HCT116 (cell line): ENCODE measurements at regions not wholly inside any gene's neighbourhood (a gene's known extent, or its start where the extent isn't known, plus 50 kb on each side); places are given as distances from the start of the nearest gene placed in this dataset.

Source experiments
- ATAC-seq: fragments of 200-7000 bp; cut with Tn5 transposase; 2 replicates; pipeline ENCODE4 v1.9.1; 2020; ENCODE audit warnings: mild to moderate bottlenecking, moderate library complexity
- BruUV-seq: library from RNA; stranded (reverse); fragments of 400-500 nt; replicated peaks from 2 replicates; lab custom pipeline; 2021; lab: Mats Ljungman, UMichigan
- CTCF ChIA-PET: fragments of 300-600 bp; sonication (Branson Sonifier 250); formaldehyde crosslinking; loops from one replicate; lab custom pipeline; 2021; ENCODE audit warnings: antibody characterized with exemption; lab: Charles Lee
- POLR2A ChIA-PET: fragments of 300-600, 350-600 bp; sonication (Branson Sonifier 250); formaldehyde crosslinking; loops from one replicate; lab custom pipeline; 2021; ENCODE audit warnings: antibody characterized with exemption; lab: Charles Lee
- RAD21 ChIA-PET, 2 experiments: fragments of 300-600 bp; sonication (Branson Sonifier 250); formaldehyde crosslinking; loops; one replicate each; lab custom pipeline; 2023; ENCODE audit warnings: low total read pairs in 2 of 2; ENCODE audit not compliant: uncharacterized antibody in 2 of 2, unreplicated experiment in 2 of 2, low non-redundant PET in 1 of 2; lab: Charles Lee
- DNase-seq: peaks from one replicate; pipeline ENCODE4 v3.0.0-alpha.2; 2010; ENCODE audit warnings: low read depth, low spot score
- H2AFZ ChIP-seq: fragments of 200-600 bp; shearing (Covaris generic), sonication (generic); 2 replicates; pipeline ENCODE4 v1.6.1; 2017; ENCODE audit warnings: low read depth, mixed run types, mixed read lengths, antibody characterized with exemption, low read length; ENCODE audit not compliant: poor library complexity, severe bottlenecking
- H3K27ac ChIP-seq: 2 replicates; pipeline ENCODE4 v1.5.1; 2012; ENCODE audit warnings: low read depth, low read length
- H3K27me3 ChIP-seq: fragments of 200-600 bp; sonication (generic); 2 replicates; pipeline ENCODE4 v1.6.1; 2016; ENCODE audit warnings: mixed run types, low read length, mixed read lengths; ENCODE audit not compliant: insufficient read depth
- H3K36me3 ChIP-seq, 2 experiments: fragments of 200-500 bp in 1 of 2; fragments of 200-600 bp in 1 of 2; sonication (Bioruptor generic) in 1 of 2; sonication (generic) in 1 of 2; 2 replicates each; pipeline versions ENCODE4 v1.5.1 to v1.6.1; 2014 to 2016; ENCODE audit warnings: low read length in 2 of 2, inconsistent platforms in 1 of 2, mixed read lengths in 1 of 2, mixed run types in 1 of 2; ENCODE audit not compliant: insufficient read depth in 2 of 2, control insufficient read depth in 1 of 2
- H3K4me1 ChIP-seq, 2 experiments: fragments of 200-600 bp in 1 of 2; sonication (generic) in 1 of 2; 2 replicates each; pipeline versions ENCODE4 v1.5.1 to v1.6.1; 2012 to 2017; ENCODE audit warnings: low read length in 2 of 2, inconsistent platforms in 1 of 2, mild to moderate bottlenecking in 1 of 2, mixed read lengths in 1 of 2, mixed run types in 1 of 2, moderate library complexity in 1 of 2; ENCODE audit not compliant: insufficient read depth in 2 of 2, control insufficient read depth in 1 of 2
- H3K4me2 ChIP-seq: fragments of 200-600 bp; sonication (generic); 2 replicates; pipeline ENCODE4 v1.6.1; 2017; ENCODE audit warnings: mixed run types, low read length, mixed read lengths
- H3K4me3 ChIP-seq, 2 experiments: fragments of 200-600 bp in 1 of 2; sonication (generic) in 1 of 2; replicated peaks in 1 of 2; 2 replicates each; pipeline ENCODE4 v1.5.1; 2011 to 2016; ENCODE audit warnings: low read length in 2 of 2, control low read depth in 1 of 2, low read depth in 1 of 2, mild to moderate bottlenecking in 1 of 2, mixed read lengths in 1 of 2, mixed run types in 1 of 2
- H3K79me2 ChIP-seq: fragments of 200-600 bp; sonication (generic); 2 replicates; pipeline ENCODE4 v1.6.1; 2017; ENCODE audit warnings: mild to moderate bottlenecking, mixed run types, low read length, moderate library complexity, mixed read lengths; ENCODE audit not compliant: insufficient read depth
- H3K9ac ChIP-seq: fragments of 200-600 bp; sonication (generic); 2 replicates; pipeline ENCODE4 v1.6.1; 2016; ENCODE audit warnings: low read length, mixed read lengths
- H3K9me2 ChIP-seq: fragments of 200-600 bp; sonication (generic), shearing (Covaris generic); 2 replicates; pipeline ENCODE4 v1.6.1; 2017; ENCODE audit warnings: mixed run types, mild to moderate bottlenecking, moderate library complexity; ENCODE audit not compliant: insufficient read depth
- H3K9me3 ChIP-seq, 2 experiments: fragments of 200-500 bp in 1 of 2; fragments of 200-600 bp in 1 of 2; sonication (Bioruptor generic) in 1 of 2; sonication (generic) in 1 of 2; 2 replicates each; pipeline ENCODE4 v1.6.1; 2014 to 2017; ENCODE audit warnings: low read length in 2 of 2, mixed read lengths in 2 of 2, inconsistent platforms in 1 of 2, low read depth in 1 of 2, mild to moderate bottlenecking in 1 of 2, mixed run types in 1 of 2, moderate library complexity in 1 of 2; ENCODE audit not compliant: control insufficient read depth in 1 of 2, insufficient read depth in 1 of 2
- H4K20me1 ChIP-seq: fragments of 200-600 bp; sonication (generic), shearing (Covaris generic); 2 replicates; pipeline ENCODE4 v1.6.1; 2017; ENCODE audit warnings: mixed run types, mild to moderate bottlenecking, moderate library complexity; ENCODE audit not compliant: insufficient read depth
- CBX3 ChIP-seq: IDR thresholded peaks from 2 replicates; pipeline ENCODE4 v1.6.1; 2012; ENCODE audit warnings: low read depth
- CEBPB ChIP-seq: IDR thresholded peaks from 2 replicates; pipeline ENCODE4 v1.6.1; 2012; ENCODE audit warnings: low read depth
- ELF1 ChIP-seq: IDR thresholded peaks from 2 replicates; pipeline ENCODE4 v1.6.1; 2012; ENCODE audit warnings: low read depth, borderline replicate concordance
- EZH2phosphoT487 ChIP-seq: fragments of 200-600 bp; IDR thresholded peaks from 2 replicates; pipeline ENCODE4 v1.6.1; 2018; ENCODE audit warnings: antibody characterized with exemption, borderline replicate concordance
- MAX ChIP-seq: IDR thresholded peaks from 2 replicates; pipeline ENCODE4 v1.6.1; 2012
- POLR2AphosphoS5 ChIP-seq: IDR thresholded peaks from 2 replicates; pipeline ENCODE4 v1.6.1; 2011; ENCODE audit warnings: mild to moderate bottlenecking, low read depth, low read length, moderate library complexity
- SIN3A ChIP-seq: IDR thresholded peaks from 2 replicates; pipeline ENCODE4 v1.6.1; 2012; ENCODE audit warnings: low read depth
- ZBTB33 ChIP-seq: IDR thresholded peaks from 2 replicates; pipeline ENCODE4 v1.6.1; 2011; ENCODE audit warnings: mild to moderate bottlenecking, low read length, moderate library complexity; ENCODE audit not compliant: insufficient replicate concordance; ENCODE audit errors: extremely low read depth
- ZFX ChIP-seq: fragments of 450-650 bp; IDR thresholded peaks from 2 replicates; pipeline ENCODE4 v1.6.1; 2017
- ZNF274 ChIP-seq: fragments of 200-500 bp; sonication (Bioruptor generic); IDR thresholded peaks from 2 replicates; pipeline ENCODE4 v1.6.1; 2014; ENCODE audit warnings: mild to moderate bottlenecking, low read depth, low read length, inconsistent platforms
- intact Hi-C: fragments of 100-400 bp; cut with micrococcal nuclease; formaldehyde crosslinking; loops from 2 replicates; pipeline ENCODE4 v1.10.0; 2022

GRCh38 chr6:102411796-102412195, 1018.3 kb downstream of the GRIK2 start:
- Histone ChIP-seq H3K9ac (no peak overlapping the region), H3K9me2 (no peaks in the 10 kb centered on the region; the same call in 1 of the 2 replicates), H3K36me3 (no peaks in the 10 kb centered on the region), H3K79me2 (no peaks in the 10 kb centered on the region), H3K9me3 (no peaks in the 10 kb centered on the region), H3K4me3 (no peak overlapping the region), H4K20me1 (no peaks in the 10 kb centered on the region), H3K4me2 (no peak overlapping the region), H3K27ac (no peak overlapping the region), H3K27me3 (no peaks in the 10 kb centered on the region), H3K4me1 (no peaks in the 10 kb centered on the region), H2AFZ (no peak overlapping the region)
- DNase-seq (no peak), ATAC-seq (no peak)
- intact Hi-C loops = no loop called here
- RAD21 ChIA-PET = no interaction called here
- BruUV-seq = no TSS peak
- POLR2A ChIA-PET = no interaction called here
- CTCF ChIA-PET = no interaction called here
- TF ChIP-seq CBX3 (no peak), POLR2AphosphoS5 (no peak), CEBPB (no peak), ELF1 (no peak), MAX (no peak)

GRCh38 chr6:102407886-102408741, 1014.6 kb downstream of the GRIK2 start:
- no TSS peak for BruUV-seq
- ChIA-PET POLR2A (no interaction called here), RAD21 (no interaction called here), CTCF (no interaction called here)
- Histone ChIP-seq H3K4me3 (no peak overlapping the region), H3K4me1 (no peaks in the 10 kb centered on the region), H3K79me2 (no peaks in the 10 kb centered on the region), H3K9ac (no peak overlapping the region), H2AFZ (no peak overlapping the region), H3K27me3 (no peaks in the 10 kb centered on the region), H3K9me2 (no peaks in the 10 kb centered on the region; the same call in 1 of the 2 replicates), H3K27ac (no peak overlapping the region), H3K36me3 (no peaks in the 10 kb centered on the region), H3K4me2 (no peak overlapping the region), H4K20me1 (no peaks in the 10 kb centered on the region), H3K9me3 (no peaks in the 10 kb centered on the region)
- TF ChIP-seq ZFX (no peak), SIN3A (no peak), ZNF274 (no peak), CBX3 (no peak), EZH2phosphoT487 (no peak), ZBTB33 (no peak)
- intact Hi-C loops = no loop called here
- no peak for DNase-seq
- no peak for ATAC-seq
